ENCODE measurements at regions not wholly inside any gene's neighbourhood (a gene's known extent, or its start where the extent isn't known, plus 50 kb on each side); places are given as distances from the start of the nearest gene placed in this dataset.

DNA sequence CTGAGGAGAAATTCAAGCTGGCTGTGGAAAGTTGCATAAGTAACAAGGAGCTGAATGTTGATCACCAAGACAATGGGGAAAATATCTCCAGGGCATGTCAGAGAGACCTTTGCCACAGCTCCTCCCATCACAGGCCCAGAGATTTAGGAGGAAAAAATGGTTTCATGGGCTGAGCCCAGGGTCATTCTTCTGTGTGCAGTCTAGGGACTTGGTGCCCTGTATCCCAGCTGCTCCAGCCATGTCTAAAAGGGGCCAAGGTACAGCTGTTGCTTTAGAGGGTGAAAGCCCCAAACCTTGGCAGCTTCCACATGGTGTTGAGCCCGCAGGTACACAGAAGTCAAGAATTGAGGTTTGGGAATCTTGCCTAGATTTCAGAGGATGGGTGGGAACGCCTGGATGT is 439.8 kb upstream of the HNRNPA3 start:
- H3K27ac ChIP-seq (ENCODE audit: low read depth, low read length): no peak overlapping the region

DNA sequence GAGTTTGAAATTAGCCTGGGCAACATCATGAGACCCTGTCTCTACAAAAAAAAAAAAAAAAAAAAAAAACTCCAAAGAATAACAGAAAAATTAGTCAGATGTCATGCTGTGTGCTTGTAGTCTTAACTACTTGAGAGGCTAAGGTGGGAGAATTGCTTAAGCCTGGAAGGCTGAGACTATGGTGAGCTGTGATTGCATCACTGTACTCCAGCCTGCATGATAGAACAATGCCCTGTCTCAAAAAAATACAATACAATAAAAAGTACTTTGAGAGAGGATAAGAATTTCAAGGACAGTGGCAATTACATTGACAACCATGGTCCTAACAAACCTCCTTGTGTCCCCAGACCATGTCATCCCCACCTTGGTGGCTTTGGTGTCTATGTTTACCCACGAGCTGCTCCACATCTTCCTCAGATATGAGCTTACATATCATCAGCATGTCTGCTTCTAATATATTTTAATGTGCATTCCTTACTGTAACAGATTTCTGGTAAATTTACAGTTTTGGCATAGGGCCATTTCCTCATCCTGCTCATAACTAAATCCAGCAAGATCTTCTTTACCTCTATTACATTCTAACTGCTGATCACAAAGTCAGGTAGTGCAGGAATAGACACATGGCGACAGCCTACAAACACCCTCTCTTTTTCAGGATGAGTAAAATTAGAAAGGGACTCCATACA is 437.7 kb upstream of the HNRNPA3 start:
- Histone ChIP-seq H3K27ac (ENCODE audit: low read depth, low read length) (no peak overlapping the region), H3K27me3 (ENCODE audit: control insufficient read depth, insufficient read depth, low read length) (no peaks in the 10 kb centered on the region), H3K9me3 (ENCODE audit: control insufficient read depth, insufficient read depth, low read length) (no peaks in the 10 kb centered on the region), H3K4me3 (ENCODE audit: low read depth, low read length) (no peak overlapping the region)
- ChIA-PET POLR2A (no interaction called here), CTCF (no interaction called here)
- DNase-seq (ENCODE audit: low read depth, low spot score): no peak
- TF ChIP-seq, protein P1, sequence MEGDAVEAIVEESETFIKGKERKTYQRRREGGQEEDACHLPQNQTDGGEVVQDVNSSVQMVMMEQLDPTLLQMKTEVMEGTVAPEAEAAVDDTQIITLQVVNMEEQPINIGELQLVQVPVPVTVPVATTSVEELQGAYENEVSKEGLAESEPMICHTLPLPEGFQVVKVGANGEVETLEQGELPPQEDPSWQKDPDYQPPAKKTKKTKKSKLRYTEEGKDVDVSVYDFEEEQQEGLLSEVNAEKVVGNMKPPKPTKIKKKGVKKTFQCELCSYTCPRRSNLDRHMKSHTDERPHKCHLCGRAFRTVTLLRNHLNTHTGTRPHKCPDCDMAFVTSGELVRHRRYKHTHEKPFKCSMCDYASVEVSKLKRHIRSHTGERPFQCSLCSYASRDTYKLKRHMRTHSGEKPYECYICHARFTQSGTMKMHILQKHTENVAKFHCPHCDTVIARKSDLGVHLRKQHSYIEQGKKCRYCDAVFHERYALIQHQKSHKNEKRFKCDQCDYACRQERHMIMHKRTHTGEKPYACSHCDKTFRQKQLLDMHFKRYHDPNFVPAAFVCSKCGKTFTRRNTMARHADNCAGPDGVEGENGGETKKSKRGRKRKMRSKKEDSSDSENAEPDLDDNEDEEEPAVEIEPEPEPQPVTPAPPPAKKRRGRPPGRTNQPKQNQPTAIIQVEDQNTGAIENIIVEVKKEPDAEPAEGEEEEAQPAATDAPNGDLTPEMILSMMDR (IDR thresholded peaks at IDR 0.05; ENCODE audit: low read depth, low read length): no peak

More for the DNA sequence above, 439.8 kb upstream of the HNRNPA3 start:
- POLR2A ChIA-PET: no interaction called here
- no peak for DNase-seq (ENCODE audit: low read depth, low spot score)
- H3K9me3 ChIP-seq (ENCODE audit: control insufficient read depth, insufficient read depth, low read length): no peaks in the 10 kb centered on the region
- CTCF ChIA-PET: no interaction called here
- TF ChIP-seq, protein P1 (IDR thresholded peaks at IDR 0.05; ENCODE audit: low read depth, low read length): no peak
- H3K4me3 ChIP-seq (ENCODE audit: low read depth, low read length): no peak overlapping the region
- H3K27me3 ChIP-seq (ENCODE audit: control insufficient read depth, insufficient read depth, low read length): no peaks in the 10 kb centered on the region

DNA sequence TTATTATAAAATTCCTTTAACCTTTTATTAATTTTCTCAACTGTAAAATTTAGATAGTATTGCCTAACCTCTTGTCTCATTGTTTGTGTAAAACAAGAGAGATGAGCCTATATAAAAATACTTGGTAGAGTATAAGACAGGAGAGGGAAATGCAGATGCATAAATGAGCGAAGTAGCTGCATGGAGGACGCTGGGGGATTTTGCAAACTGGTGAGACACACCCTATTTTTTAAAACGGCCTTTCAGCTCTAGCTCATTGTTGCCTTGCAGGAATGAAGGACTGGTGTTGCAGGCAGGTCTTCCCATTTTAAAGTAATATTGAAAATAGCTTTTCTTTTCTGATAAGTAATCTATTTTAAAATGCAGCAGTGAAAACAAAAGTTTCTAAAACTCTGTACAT is 435.3 kb upstream of the HNRNPA3 start:
- H3K4me3 ChIP-seq (ENCODE audit: low read depth, low read length): no peak overlapping the region
- no peaks in the 10 kb centered on the region for H3K27me3 ChIP-seq (ENCODE audit: control insufficient read depth, insufficient read depth, low read length)
- DNase-seq (ENCODE audit: low read depth, low spot score): no peak
- no peaks in the 10 kb centered on the region for H3K9me3 ChIP-seq (ENCODE audit: control insufficient read depth, insufficient read depth, low read length)
- H3K27ac ChIP-seq (ENCODE audit: low read depth, low read length): no peak overlapping the region
- CTCF ChIA-PET: no interaction called here
- POLR2A ChIA-PET: no interaction called here
- TF ChIP-seq, protein P1 (IDR thresholded peaks at IDR 0.05; ENCODE audit: low read depth, low read length): no peak

DNA sequence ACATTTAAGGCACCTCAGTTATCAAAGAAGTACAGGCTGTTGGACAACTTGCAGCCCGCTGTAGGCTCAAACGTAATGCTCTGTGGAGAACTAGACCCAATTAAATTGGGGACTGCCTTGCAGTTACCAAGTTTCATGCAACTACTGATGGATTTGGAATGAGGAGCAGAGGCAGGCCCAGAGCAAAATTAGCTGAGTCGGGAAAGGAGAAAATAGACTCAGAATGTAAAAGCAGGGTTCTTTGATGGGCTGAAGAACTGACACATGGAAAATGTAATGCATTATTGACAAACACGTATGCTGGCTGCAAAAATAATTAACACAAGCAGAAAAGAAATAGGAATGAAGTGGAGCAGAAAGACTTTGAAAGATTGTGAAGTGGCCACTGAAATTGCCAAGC is 432.7 kb upstream of the HNRNPA3 start:
- Histone ChIP-seq H3K9me3 (ENCODE audit: control insufficient read depth, insufficient read depth, low read length) (no peaks in the 10 kb centered on the region), H3K27me3 (ENCODE audit: control insufficient read depth, insufficient read depth, low read length) (no peaks in the 10 kb centered on the region), H3K27ac (ENCODE audit: low read depth, low read length) (no peak overlapping the region), H3K4me3 (ENCODE audit: low read depth, low read length) (no peak overlapping the region)
- CTCF ChIA-PET: no interaction called here
- POLR2A ChIA-PET: no interaction called here
- TF ChIP-seq, protein P1 (IDR thresholded peaks at IDR 0.05; ENCODE audit: low read depth, low read length): no peak
- DNase-seq (ENCODE audit: low read depth, low spot score): no peak

DNA sequence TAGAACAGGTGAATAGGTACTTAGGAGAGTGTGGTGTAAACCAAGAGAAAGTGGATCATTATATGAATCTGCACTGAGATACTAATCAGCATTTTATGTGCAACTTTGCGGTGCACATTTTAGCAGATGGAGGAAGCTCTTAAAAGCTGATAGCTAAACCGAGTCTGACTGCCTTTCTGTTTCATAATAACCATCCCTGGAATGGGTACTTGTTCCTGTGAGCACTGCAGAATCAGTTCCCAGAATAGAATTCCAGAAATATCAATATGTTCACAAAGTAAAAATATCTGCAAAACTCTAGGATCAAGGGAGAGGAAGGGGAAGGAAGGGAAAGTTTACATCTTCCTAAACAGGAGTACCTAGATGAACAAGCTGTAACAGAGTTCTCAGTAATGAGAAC is 432.2 kb upstream of the HNRNPA3 start:
- no peaks in the 10 kb centered on the region for H3K9me3 ChIP-seq (ENCODE audit: control insufficient read depth, insufficient read depth, low read length)
- no peak overlapping the region for H3K27ac ChIP-seq (ENCODE audit: low read depth, low read length)
- no peak for DNase-seq (ENCODE audit: low read depth, low spot score)
- no peaks in the 10 kb centered on the region for H3K27me3 ChIP-seq (ENCODE audit: control insufficient read depth, insufficient read depth, low read length)
- TF ChIP-seq, protein P1 (IDR thresholded peaks at IDR 0.05; ENCODE audit: low read depth, low read length): no peak
- no peak overlapping the region for H3K4me3 ChIP-seq (ENCODE audit: low read depth, low read length)
- POLR2A ChIA-PET: no interaction called here
- CTCF ChIA-PET: no interaction called here

Data from AG04450 (cell line).